GM21529 (cell line): ENCODE measurements at regions not wholly inside any gene's neighbourhood (a gene's known extent, or its start where the extent isn't known, plus 50 kb on each side); places are given as distances from the start of the nearest gene placed in this dataset.
"Not testable (repeated sequence)": the region's sequence is repeated elsewhere in the genome, so short reads cannot be mapped to it uniquely, and the experiment has no call there.

Source experiments
- ATAC-seq: cut with Tn5 transposase; IDR thresholded peaks from one replicate; pipeline ENCODE4 v1.9.1; 2021; ENCODE audit not compliant: unreplicated experiment

DNA sequence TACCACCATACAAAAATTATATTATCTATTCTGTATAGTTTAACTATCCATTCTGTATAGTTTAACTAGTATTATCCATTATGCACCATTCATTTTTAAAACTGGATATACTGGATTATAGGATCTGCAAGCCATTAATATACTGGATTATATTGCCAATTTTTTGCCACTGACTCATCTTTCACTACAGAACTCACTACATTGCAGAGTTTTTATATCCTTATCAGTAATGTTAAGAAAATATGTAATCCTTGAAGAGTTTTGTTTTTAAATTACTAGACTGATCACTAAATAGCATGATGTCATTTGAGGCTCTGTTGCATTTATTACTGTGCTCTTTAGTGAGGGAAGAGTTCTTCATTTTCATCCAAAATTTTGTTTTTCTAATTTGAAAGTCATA is 109.8 kb upstream of the SNX2 start:
- ATAC-seq: no peak

DNA sequence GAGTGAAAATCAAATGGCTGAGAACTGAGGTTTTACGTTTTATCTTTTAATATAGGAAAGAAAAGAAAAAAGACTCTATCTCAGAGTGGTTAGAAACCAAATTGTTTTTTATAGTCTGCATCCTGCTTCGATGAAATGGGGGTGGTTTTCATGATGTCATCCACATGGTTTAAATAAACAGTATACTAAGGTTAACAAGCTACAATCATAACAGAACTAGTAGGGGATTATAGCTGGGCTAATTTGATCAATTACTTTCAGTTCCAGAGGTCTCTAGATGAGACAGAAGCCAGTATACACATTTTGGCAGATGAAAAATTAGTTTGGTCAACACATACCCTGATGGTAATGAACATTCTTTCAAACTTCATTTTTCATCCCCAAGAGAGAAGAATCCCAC is 106.3 kb upstream of the SNX2 start:
- no peak for ATAC-seq

DNA sequence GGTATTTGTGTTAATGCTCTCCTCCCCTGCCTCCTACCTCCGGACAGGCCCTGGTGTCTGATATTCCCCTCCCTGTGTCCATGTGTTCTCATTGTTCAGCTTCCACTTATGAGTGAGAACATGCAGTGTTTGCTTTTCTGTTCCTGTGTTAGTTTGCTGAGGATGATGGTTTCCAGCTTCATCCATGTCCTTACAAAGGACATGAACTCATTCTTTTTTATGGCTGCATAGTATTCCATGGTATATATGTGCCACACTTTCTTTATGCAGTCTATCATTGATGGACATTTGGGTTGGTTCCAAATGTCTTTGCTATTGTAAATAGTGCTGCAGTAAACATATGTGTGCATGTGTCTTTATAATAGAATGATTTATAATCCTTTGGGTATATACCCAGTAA is 105.2 kb upstream of the SNX2 start:
- not testable (repeated sequence) for ATAC-seq

DNA sequence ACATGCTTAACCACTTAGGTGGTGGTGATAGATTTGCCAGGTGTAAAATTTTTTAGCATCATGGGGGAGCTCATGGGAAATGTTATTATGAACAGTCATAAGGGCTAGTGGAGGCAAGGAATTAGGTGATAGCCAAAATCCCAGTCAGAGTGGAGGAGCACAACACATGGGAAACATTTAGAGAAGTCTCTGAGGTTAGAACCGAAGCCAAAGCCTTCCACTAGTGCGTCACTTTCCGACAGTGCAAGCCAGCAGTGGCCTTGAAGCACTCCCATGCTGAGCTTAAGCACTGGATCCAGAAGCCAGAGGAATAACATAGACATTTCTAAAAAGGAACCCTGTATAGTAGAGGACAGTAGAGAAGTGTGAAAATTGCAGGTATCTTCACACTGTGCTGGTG is 101.5 kb upstream of the SNX2 start:
- no peak for ATAC-seq

DNA sequence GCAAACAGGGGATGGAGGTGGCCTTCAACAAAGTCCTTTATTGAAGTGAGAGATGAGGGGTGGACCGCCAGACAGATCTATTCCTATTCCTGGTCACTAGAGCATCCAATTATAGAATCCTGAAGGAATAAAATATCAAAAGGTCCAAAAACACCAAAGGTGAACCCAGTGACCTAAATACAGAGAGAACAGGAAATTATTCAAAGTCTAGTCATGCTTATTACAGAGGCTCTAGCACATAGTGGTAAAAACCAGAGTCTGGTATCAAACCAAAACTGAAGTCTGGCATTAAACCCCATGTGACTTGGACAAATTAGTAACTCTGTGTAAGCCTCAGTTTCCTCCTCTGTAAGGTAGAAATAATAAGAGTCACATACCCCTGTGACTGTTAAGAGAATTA is 100.5 kb upstream of the SNX2 start:
- no peak for ATAC-seq

DNA sequence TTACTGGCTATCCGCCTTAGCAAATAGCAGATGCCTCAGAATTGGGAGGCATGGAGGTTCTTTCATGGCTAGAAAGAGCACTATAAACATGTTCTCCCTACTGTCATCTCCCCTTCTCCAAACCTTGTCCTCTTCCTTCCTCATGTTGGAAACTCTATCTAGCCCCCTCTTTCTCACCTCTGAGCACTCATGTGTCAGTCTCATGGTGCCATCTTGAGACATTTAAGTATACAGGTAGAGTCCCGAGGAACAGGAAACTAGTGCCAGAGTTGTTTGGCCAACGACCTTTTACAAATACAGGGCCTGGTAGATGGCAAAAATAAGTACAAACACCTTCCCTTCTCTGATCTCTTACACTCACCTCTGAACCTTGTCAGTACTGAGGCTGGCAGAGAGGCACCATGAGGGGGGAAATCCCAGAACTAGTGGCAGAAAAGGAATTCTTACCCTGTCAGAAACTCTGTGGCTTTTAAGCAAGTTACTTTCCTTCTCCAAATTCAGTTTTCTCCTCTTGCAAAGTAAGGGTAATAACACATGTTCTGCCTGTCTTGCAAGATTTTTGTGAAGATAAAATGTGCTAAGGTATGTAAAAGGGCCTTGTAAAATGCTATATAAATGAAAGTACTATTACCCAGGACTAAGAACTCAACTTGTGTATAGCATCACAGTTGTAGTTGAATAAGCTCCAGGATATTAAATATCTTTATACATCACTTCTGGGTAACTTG is 94.1 kb upstream of the SNX2 start:
- ATAC-seq: no peak

DNA sequence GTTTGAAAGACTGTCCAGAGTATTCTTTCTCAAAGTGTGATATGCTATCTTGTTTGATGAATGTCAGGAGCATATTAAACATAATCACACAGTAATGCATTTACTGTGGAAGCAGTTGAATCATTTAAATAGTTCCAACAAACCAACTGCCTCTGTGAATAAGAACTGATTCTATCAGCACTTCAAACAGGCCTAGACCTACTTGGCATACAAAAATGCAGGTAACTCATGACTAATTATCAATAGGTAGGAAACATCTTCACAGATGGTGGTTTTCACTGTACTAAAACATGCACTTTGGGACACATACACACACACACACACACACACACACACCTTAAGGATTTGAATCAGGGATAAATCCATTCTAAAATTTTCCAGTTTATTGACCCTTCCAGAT is 91.2 kb upstream of the SNX2 start:
- ATAC-seq: no peak

DNA sequence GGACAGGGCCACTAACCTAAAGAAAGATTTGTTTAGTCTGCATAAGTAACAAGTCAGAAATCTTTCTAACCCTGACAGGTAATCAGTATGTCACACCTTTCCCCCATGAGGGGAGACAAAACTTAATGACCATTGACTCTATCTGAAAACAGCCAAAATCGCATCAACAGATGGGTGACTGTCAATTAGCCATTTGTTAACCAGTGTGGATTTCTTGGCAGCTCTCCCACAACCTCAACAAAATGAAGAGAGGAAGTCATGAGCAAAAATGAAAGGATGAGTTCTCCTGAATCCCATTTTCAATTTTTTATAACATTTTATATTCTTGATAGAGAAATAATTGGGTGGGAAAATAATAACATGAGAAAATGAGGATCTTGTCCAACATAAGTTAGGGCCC is 84.6 kb upstream of the SNX2 start:
- ATAC-seq: no peak

DNA sequence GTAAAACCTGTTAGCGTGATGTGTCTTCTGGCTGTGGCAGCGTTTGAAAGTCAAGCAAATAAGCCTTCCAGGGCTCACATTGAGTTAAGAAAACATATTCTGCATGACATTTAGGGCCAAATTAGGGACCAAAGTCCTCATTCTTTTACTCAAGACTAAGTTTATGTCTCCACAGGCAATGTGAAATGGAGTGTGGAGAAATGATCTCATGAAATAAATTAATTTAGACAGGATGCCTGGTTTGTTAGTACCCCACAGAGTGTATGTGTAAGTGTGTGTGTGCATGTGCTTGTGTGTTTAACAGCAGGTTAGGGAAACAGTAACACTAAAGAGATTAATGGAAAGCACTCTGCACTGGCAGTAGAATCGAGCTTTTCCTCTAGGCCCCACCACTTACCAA is 82.9 kb upstream of the SNX2 start:
- no peak for ATAC-seq

DNA sequence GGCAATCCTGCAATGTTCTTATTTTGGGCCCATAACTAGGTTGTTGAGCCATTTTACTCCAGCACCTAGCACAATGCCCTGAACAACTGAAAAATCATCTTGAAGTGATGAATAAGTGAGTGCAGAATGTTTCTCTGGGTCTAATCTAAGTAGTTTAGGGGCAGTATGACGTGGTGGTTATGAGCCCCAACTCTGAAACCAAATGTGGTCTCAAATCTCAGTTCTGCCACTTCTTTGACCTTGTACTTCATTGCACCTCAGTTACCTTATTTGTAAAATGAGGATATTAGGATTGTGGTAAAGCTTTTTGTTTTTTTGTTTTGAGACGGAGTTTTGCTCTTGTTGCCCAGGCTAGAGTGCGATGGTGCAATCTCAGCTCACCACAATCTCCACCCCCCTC is 80.9 kb upstream of the SNX2 start:
- ATAC-seq: no peak

DNA sequence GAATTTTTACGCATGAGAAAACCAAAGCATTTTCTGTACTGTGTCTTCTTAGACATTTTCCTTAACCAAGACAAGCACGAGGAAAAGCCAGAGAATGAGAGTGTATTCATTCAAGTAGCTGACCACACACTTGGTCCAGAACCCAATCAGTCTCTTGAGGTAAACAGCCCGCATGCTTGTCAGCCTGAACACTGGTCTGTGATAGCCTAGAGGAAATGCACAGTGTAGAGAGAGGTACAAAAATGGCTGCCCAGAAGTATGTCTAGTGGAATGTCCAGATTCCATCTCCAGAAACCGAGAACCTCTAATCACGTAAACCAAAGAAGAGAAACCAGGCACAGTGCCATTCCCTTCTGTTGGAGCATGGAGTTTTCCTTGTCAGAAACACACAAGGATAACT is 80.0 kb upstream of the SNX2 start:
- ATAC-seq: no peak

DNA sequence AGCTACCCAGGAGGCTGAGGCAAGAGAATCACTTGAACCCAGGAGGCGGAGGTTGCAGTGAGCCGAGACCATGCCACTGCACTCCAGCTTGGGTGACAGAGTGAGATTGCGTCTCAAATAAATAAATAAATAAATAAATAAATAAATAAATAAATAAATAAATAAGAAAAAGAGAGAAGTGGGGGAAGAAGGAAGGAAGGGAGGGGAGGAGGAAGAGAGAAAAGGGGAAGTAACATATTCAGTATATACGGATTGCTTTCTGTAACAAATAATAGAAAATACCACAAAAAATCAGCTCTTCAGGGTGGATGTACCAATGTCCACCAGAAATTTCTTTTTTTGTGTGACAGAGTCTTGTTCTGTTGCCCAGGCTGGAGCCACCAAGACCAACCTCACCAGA is 78.1 kb upstream of the SNX2 start:
- ATAC-seq: not testable (repeated sequence)

DNA sequence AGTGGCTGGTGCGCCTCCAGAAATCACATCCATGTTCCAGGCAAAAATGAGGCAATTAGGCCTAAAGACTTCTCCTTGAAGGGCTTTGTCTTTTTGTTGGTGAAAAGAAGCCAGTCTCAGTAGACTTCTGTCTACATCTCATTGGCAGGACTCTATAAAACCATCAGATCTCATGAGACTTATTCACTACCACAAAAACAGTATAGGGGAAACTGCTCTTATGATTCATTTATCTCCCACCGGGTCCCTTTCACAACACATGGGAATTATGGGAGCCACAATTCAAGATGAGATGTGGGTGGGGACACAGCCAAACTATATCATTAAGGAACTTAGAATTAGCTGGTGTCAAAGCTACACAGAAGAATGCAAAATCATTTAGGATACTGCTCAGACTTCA is 77.7 kb upstream of the SNX2 start:
- ATAC-seq: no peak

DNA sequence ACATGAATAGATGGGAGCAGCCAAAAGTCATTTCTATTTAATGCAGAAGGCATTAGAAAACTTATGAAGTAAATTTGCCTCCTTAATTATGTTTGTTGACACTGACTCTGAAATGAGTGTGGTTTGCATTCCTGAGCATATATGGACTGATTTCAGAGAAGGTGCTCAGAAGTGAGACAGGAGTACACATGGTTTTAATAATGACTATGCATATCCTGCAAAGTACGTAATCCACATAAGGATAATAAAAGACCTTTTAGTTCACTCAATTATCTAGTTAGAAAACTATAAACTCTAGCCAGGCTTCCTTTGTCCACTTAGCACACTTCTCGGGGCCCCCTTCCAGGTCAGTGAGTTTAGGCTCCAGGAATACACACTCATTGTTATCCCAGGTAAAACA is 75.7 kb upstream of the SNX2 start:
- ATAC-seq: no peak

DNA sequence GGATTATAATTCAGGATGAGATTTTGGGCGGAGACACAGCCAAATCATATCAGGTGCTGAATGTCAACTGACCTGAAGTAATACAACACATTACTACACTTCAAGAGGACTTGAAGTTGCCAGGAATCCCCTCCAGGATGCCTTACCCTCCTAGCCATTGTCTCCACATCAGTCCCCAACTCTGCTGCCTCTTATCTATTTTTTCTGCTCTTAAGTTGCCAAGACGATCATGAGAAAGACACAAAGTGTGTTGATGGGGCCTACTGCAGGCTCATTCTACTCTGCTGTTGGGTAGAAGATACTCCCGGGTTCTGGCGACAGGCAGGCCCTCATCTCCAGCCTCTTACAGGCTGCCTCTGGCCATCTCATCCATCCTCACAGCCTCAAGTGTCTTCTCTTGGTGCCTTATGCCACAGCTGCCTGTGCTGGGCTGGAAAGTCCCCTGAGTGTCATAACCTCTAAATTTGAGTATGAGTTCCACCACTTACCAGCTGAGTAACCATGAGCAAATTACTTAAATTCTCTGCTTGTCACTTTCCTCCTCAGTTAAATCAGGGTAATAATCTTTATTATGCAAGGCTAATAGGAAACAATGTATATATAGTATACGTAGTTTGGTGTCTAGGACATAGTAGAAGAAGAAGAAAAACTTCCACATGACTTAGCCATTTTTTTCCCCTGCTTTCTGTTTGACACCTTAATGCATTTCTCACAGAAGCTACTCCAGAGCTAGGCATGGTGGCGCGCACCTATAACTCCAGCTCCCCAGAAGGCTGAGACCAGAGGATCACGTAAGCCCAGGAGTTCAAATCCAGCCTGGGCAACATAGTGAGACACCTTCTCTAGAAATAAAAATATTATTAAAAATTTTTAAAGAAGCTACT is 73.0 kb upstream of the SNX2 start:
- ATAC-seq: peak; percentile 98

DNA sequence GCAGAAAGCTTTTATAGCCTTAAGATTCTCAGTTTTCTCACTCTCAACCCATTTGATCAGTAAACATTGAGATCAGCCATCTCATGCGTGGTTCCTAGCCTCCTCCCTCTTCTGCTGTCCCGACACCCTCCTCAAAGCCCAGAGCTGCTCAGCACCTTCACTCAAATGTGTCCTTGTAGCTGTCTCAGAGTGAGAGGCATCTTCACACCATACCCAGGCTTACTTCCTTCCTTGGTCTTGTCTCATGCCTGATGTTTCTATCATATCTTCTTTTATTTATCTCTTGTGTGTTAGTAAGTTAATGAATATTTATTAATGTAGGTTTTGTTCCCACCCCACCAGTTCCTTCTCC is 72.4 kb upstream of the SNX2 start:
- ATAC-seq: peak; percentile 34

DNA sequence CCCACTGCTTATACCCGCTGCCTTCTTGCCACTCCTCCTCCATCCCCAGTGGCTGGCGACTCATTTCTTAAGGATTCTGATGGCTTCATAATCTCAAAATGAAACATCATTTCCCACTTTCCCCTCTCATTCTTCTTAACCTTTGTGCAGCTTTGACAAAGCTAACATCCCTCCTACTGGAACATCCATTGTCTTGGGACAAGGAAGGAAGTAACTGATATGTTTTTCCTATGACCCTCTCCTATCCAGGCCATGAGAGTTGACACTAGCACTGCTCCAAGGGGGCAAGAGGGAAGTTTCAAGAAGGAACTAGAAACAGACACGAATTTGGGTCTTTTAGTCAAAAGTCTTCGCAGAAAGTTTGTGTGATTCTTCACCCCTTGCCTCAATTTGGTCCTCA is 71.7 kb upstream of the SNX2 start:
- ATAC-seq: no peak

DNA sequence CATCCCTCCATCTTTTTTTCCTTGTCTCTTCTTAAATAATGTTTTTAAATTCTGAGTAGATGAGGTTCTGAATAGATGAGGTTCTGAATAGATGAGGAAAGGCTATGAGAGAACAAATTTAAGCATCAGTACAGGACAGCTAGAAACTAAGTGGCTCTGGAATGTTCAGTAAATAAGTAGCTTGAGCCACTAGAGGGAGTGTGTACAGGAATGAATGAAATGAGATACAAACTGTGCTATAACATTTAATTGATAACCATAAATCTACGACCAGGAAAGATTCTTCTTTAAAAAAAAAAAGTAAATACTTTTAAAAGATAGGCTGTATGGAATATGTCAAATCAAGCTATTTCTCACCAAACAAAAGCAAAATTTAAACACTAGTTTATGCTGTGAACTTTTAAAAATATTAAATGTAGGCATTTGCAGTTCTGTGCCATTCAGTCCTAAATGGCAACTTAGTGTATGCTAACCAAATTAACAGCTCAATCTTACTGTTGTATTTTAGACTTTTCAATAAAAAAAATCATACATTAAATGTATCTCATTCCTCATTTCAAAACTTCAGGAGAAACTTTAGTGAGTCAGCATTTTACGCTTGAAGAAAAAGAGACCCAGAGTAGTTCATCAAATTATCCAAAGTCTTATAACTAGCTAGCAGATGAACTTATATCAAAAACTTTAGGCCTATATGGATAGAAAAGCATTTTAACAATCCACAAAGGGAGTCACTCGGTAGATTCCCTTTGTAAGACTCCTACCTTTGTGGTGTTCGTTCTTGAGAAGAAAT is 70.4 kb upstream of the SNX2 start:
- no peak for ATAC-seq

DNA sequence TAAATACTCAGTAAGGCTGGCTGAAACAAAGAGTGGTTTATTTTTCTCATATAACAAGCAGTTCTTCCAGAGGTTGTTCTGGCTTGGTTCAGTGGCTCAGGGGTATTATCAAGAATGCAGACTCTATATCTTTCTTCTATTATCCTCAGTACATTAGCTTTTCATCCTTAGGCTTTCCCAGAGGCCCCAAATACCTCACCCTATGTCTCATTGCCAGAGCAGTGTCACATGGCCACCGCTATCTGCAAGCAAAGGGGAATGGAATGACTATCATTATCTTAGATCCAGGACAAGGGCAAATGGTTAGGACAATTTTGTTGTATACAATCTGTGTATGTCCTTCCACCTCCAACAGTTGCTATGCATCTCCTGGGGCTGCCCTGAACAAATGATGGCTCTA is 69.0 kb upstream of the SNX2 start:
- no peak for ATAC-seq

DNA sequence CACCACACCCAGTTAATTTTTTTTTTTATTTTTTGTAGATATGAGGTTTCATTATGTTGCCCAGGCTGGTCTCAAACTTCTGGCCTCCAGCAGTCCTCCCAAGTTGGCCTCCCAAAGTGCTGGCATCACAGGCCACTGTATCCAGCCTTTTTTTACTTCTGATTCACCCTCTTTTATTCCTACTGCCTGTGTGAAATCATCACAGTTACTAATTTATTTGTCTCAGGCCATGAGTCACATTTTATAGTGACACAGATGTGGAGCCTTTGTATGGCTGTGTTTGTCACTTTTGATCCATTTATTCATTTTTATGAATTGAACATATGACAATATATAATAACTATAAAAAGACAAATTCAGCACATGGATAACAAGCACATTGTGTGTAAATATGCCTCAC is 67.1 kb upstream of the SNX2 start:
- ATAC-seq: no peak

DNA sequence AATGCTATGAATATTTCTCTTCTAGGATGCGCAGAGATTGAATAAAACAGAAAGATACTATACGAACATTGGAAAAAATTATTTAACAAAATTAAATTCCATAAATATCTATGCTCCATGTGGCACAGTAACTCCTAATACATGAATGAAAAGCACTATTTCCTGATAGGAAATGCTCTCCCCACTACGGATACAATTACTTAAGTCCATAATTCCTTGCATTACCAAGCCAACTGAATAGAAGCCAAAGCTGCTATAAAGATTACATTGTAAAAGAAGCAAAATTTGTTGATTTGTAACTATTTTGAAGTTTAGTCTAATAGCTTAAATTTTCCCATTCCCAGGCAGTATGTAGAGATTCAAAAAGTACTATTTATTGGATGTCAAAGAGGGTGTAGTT is 61.8 kb upstream of the SNX2 start:
- no peak for ATAC-seq

DNA sequence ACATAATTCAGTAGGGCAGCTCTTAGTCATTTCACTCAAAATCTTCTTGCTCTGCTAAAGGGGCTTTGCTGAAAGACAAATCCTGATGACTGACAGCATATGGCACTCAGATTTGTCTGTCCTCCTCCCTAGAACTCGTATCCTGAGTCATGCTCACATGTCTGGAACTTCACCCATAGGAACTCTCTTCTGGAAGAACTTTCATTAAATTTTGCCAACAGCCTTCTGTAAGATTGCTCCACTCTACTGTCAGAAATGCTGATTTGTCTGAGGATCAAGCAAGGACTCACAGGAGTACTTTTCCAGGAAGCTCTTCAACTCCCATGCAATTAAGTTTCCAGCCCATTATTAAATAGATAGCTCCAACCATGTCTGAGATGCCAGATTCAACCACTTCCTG is 59.8 kb upstream of the SNX2 start:
- no peak for ATAC-seq
